GM23338 (cell line): ENCODE measurements at regions not wholly inside any gene's neighbourhood (a gene's known extent, or its start where the extent isn't known, plus 50 kb on each side); places are given as distances from the start of the nearest gene placed in this dataset.

ENCODE experiments used
- ATAC-seq: fragments of 200-7000 bp; cut with Tn5 transposase; 3 replicates; pipeline ENCODE4 v1.9.1; 2020
- DNase-seq: peaks from one replicate; pipeline ENCODE4 v3.0.0-alpha.2; 2015; ENCODE audit warnings: low spot score
- H2AFZ ChIP-seq: fragments of 200-600 bp; sonication (generic); 2 replicates; pipeline ENCODE4 v1.8.0; 2016; ENCODE audit warnings: antibody characterized with exemption, mild to moderate bottlenecking, moderate library complexity
- H3F3A ChIP-seq: fragments of 200-600 bp; sonication (generic); replicated peaks from 2 replicates; pipeline ENCODE4 v1.8.0; 2017; ENCODE audit warnings: antibody characterized with exemption, mixed run types, low read depth
- H3K27ac ChIP-seq: fragments of 200-600 bp; sonication (generic); 2 replicates; pipeline ENCODE4 v1.6.1; 2016; ENCODE audit warnings: low read depth
- H3K27me3 ChIP-seq: fragments of 200-600 bp; sonication (generic); 2 replicates; pipeline ENCODE4 v1.8.0; 2016; ENCODE audit warnings: mild to moderate bottlenecking, mixed run types, moderate library complexity; ENCODE audit not compliant: insufficient read depth
- H3K36me3 ChIP-seq: fragments of 200-600 bp; sonication (generic); 2 replicates; pipeline ENCODE4 v1.8.0; 2016; ENCODE audit warnings: mild to moderate bottlenecking; ENCODE audit not compliant: insufficient read depth
- H3K4me1 ChIP-seq: fragments of 200-600 bp; sonication (generic); 2 replicates; pipeline ENCODE4 v1.8.0; 2016; ENCODE audit warnings: mild to moderate bottlenecking, moderate library complexity; ENCODE audit not compliant: insufficient read depth
- H3K4me2 ChIP-seq: fragments of 200-600 bp; sonication (generic); 2 replicates; pipeline ENCODE4 v1.7.1; 2017; ENCODE audit warnings: mixed run types
- H3K4me3 ChIP-seq: fragments of 200-600 bp; sonication (generic); 2 replicates; pipeline ENCODE4 v1.6.1; 2016; ENCODE audit warnings: mixed run types
- H3K79me2 ChIP-seq: fragments of 200-600 bp; sonication (generic); replicated peaks from 2 replicates; pipeline ENCODE4 v1.8.0; 2017; ENCODE audit warnings: mild to moderate bottlenecking; ENCODE audit not compliant: insufficient read depth
- H3K9me2 ChIP-seq: fragments of 200-600 bp; sonication (generic); 2 replicates; pipeline ENCODE4 v1.8.0; 2017; ENCODE audit not compliant: insufficient read depth
- H4K20me1 ChIP-seq: fragments of 200-600 bp; sonication (generic); replicated peaks from 2 replicates; pipeline ENCODE4 v1.8.0; 2017; ENCODE audit warnings: mild to moderate bottlenecking; ENCODE audit not compliant: insufficient read depth
- H3K27ac Mint-ChIP-seq: 2 replicates; pipeline ENCODE4 v1.8.0; 2020; ENCODE audit warnings: inconsistent platforms, mild to moderate bottlenecking, moderate library complexity, mixed read lengths
- H3K27me3 Mint-ChIP-seq: 3 replicates; pipeline ENCODE4 v1.8.0; 2022; ENCODE audit warnings: low read depth, mild to moderate bottlenecking, moderate library complexity, mixed read lengths, inconsistent platforms; ENCODE audit not compliant: insufficient read depth, poor library complexity
- H3K36me3 Mint-ChIP-seq: 3 replicates; pipeline ENCODE4 v1.8.0; 2021; ENCODE audit warnings: low read depth, mild to moderate bottlenecking, inconsistent platforms, moderate library complexity, mixed read lengths
- H3K4me1 Mint-ChIP-seq: 3 replicates; pipeline ENCODE4 v1.8.0; 2020; ENCODE audit warnings: mild to moderate bottlenecking, inconsistent platforms, mixed read lengths
- H3K4me3 Mint-ChIP-seq: 3 replicates; pipeline ENCODE4 v1.8.0; 2021; ENCODE audit warnings: moderate library complexity, mild to moderate bottlenecking, inconsistent platforms, mixed read lengths
- H3K9me3 Mint-ChIP-seq: 3 replicates; pipeline ENCODE4 v1.8.0; 2020; ENCODE audit warnings: moderate library complexity, mild to moderate bottlenecking, inconsistent platforms, mixed read lengths
- CREB1 ChIP-seq: fragments of 250-450 bp; sonication (Bioruptor Pico); IDR thresholded peaks from 2 replicates; pipeline ENCODE4 v1.5.0; 2020; ENCODE audit warnings: low read depth, mild to moderate bottlenecking, moderate library complexity
- CTCF ChIP-seq, 2 experiments: fragments of 200-600 bp in 1 of 2; sonication (generic) in 1 of 2; conservative IDR thresholded peaks; 2 replicates each; pipeline versions ENCODE4 v1.5.1 to v1.6.1; 2016 to 2017; ENCODE audit warnings: antibody characterized with exemption in 2 of 2, low read depth in 2 of 2, mild to moderate bottlenecking in 2 of 2, moderate library complexity in 1 of 2
- EZH2 ChIP-seq: fragments of 200-600 bp; sonication (generic); IDR thresholded peaks from one replicate; pipeline ENCODE4 v1.8.0; 2017; ENCODE audit warnings: antibody characterized with exemption, mild to moderate bottlenecking, low read depth; ENCODE audit not compliant: unreplicated experiment
- EZH2phosphoT487 ChIP-seq: fragments of 200-600 bp; sonication (generic); IDR thresholded peaks from one replicate; pipeline ENCODE4 v1.8.1; 2018; ENCODE audit warnings: antibody characterized with exemption; ENCODE audit not compliant: unreplicated experiment
- JUNB ChIP-seq: IDR thresholded peaks from one replicate; pipeline ENCODE4 v1.6.1; 2016; ENCODE audit warnings: antibody characterized with exemption; ENCODE audit not compliant: unreplicated experiment
- NANOG ChIP-seq: IDR thresholded peaks from 2 replicates; pipeline ENCODE4 v1.6.1; 2016; ENCODE audit warnings: antibody characterized with exemption, borderline replicate concordance
- POLR2AphosphoS5 ChIP-seq: IDR thresholded peaks from 2 replicates; pipeline ENCODE4 v1.6.1; 2016; ENCODE audit warnings: antibody characterized with exemption, low read depth
- REST ChIP-seq: IDR thresholded peaks from one replicate; pipeline ENCODE4 v1.6.1; 2018; ENCODE audit warnings: antibody characterized with exemption; ENCODE audit not compliant: unreplicated experiment
- STAT1 ChIP-seq: IDR thresholded peaks from one replicate; pipeline ENCODE4 v1.6.1; 2016; ENCODE audit warnings: antibody characterized with exemption; ENCODE audit not compliant: unreplicated experiment
- ZNF114 ChIP-seq: fragments of 250-450 bp; sonication (Bioruptor Pico); IDR thresholded peaks from 2 replicates; pipeline ENCODE4 v1.5.0; 2020; ENCODE audit warnings: mild to moderate bottlenecking, moderate library complexity
- TF ChIP-seq, protein P1 (sequence below): IDR thresholded peaks from 2 replicates; pipeline ENCODE4 v1.6.1; 2016; ENCODE audit warnings: antibody characterized with exemption

DNA sequence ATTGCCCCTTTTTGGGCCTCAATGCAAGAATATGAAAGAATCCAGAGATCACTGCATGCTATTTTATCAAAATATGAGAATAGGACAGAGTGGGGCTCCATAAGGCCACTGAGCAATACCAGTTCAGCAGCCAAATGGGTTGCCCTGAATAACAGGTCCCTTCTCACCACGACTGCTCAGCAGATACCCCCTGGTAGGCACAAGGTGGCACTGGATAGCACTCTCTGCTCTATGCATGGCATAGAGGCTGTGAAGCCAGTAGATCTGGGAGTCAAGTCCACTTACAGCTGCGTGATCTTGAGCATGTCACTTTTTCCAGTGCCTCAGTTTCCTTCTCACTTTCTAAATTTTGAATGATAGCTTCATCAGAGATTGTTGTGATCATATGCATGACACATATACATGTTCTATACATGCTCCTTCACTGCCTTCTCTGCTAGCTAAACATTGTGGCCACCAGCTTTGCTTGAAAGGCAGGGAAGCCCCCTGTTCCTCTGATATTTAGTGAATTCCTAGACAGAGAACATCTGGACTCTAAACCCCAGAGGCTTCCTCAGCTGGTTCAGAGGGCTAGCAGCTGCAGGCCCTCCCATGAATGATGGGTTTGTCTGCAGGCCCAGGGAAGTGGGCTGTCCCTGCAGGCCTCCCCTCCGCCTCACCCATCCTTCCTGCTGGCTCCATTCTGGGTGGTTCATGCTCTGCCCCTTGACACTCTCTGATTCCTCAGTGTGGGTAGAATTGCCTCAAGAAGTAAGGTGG, 84.9 kb upstream of the ASIC2 start:
- TF ChIP-seq CTCF (conservative IDR thresholded peaks at IDR 0.05; ENCODE audit: low read depth in 2 of 2), result 0 out of 4 replicates have a peak, but pooled peaks of 1 of the 2 experiments have one; percentile 1
- TF ChIP-seq CREB1 (CRISPR knock-in tag), result no peak
- no peak for TF ChIP-seq REST
- no peak for TF ChIP-seq NANOG
- H3K9me3 Mint-ChIP-seq, result no peaks in the 10 kb centered on the region
- Histone ChIP-seq H3K27ac (no peak overlapping the region), H3K4me2 (no peak overlapping the region), H3K4me3 (no peak overlapping the region), H3K27me3 (no peaks in the 10 kb centered on the region), H4K20me1 (no peaks in the 10 kb centered on the region; the same call in 1 of the 2 replicates), H3F3A (no peaks in the 10 kb centered on the region), H2AFZ (no peak overlapping the region), H3K4me1 (peaks cover 5% of the 10 kb centered on the region; the same call in 1 of the 2 replicates), H3K9me2 (no peaks in the 10 kb centered on the region), H3K36me3 (no peaks in the 10 kb centered on the region), H3K79me2 (no peaks in the 10 kb centered on the region)
- H3K27ac Mint-ChIP-seq, result no peak overlapping the region
- ATAC-seq (no peak), DNase-seq (no peak)
- peaks cover 14% of the 10 kb centered on the region for H3K4me1 Mint-ChIP-seq
- H3K36me3 Mint-ChIP-seq, result no peaks in the 10 kb centered on the region
- no peak overlapping the region for H3K4me3 Mint-ChIP-seq
- no peaks in the 10 kb centered on the region for H3K27me3 Mint-ChIP-seq

DNA sequence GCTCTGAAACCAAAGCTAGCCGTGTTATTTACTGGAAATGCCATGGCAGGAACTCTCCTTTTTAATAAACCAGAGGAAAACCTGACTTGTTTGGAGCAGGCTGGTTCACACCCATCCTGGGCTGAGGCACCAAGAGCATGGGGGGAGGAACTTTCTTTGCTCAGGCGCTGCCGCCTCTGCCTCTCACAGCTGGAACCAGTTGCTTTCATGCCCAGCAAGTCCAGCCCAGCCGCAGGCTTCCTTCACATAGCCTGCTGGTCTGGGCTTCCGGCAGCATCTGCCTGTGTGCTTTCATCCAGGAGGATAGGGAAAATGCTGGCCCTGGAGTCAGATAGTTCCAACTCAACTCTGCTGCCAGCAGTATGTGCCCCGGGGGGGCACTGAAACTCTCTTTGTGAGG, 88.1 kb upstream of the ASIC2 start:
- no peaks in the 10 kb centered on the region for H4K20me1 ChIP-seq
- Mint-ChIP-seq H3K4me3 (no peak overlapping the region), H3K27me3 (no peaks in the 10 kb centered on the region), H3K36me3 (no peaks in the 10 kb centered on the region), H3K9me3 (no peaks in the 10 kb centered on the region), H3K27ac (no peak overlapping the region), H3K4me1 (peaks cover 14% of the 10 kb centered on the region)
- H3K4me1 ChIP-seq, result peaks cover 5% of the 10 kb centered on the region; the same call in 1 of the 2 replicates
- H3K27me3 ChIP-seq, result no peaks in the 10 kb centered on the region
- peak overlapping the region; percentile 52; the same call in 1 of the 2 replicates for H2AFZ ChIP-seq
- H3K36me3 ChIP-seq, result no peaks in the 10 kb centered on the region
- H3F3A ChIP-seq, result no peaks in the 10 kb centered on the region
- no peak overlapping the region for H3K4me2 ChIP-seq
- no peak overlapping the region for H3K27ac ChIP-seq
- DNase-seq (peak; percentile 45), ATAC-seq (peak; percentile 84)
- H3K9me2 ChIP-seq, result no peaks in the 10 kb centered on the region
- H3K79me2 ChIP-seq, result no peaks in the 10 kb centered on the region
- no peak overlapping the region for H3K4me3 ChIP-seq
- TF ChIP-seq NANOG (no peak), CREB1 (CRISPR knock-in tag) (no peak), EZH2 (no peak), REST (no peak), EZH2phosphoT487 (no peak), JUNB (no peak), POLR2AphosphoS5 (no peak), ZNF114 (no peak), STAT1 (no peak)
- TF ChIP-seq, protein P1, sequence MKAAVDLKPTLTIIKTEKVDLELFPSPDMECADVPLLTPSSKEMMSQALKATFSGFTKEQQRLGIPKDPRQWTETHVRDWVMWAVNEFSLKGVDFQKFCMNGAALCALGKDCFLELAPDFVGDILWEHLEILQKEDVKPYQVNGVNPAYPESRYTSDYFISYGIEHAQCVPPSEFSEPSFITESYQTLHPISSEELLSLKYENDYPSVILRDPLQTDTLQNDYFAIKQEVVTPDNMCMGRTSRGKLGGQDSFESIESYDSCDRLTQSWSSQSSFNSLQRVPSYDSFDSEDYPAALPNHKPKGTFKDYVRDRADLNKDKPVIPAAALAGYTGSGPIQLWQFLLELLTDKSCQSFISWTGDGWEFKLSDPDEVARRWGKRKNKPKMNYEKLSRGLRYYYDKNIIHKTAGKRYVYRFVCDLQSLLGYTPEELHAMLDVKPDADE, result no peak
